ENCODE measurements at regions not wholly inside any gene's neighbourhood (a gene's known extent, or its start where the extent isn't known, plus 50 kb on each side); places are given as distances from the start of the nearest gene placed in this dataset.

GRCh38 chr11:122523846-122524805, 131.4 kb upstream of the UBASH3B start:
- DNase-seq (ENCODE audit: low spot score), result peak; percentile 54

- DNase-seq (ENCODE audit: low spot score), result no peak
Observed at GRCh38 chr11:122521626-122522025, 133.9 kb upstream of the UBASH3B start.

DNA sequence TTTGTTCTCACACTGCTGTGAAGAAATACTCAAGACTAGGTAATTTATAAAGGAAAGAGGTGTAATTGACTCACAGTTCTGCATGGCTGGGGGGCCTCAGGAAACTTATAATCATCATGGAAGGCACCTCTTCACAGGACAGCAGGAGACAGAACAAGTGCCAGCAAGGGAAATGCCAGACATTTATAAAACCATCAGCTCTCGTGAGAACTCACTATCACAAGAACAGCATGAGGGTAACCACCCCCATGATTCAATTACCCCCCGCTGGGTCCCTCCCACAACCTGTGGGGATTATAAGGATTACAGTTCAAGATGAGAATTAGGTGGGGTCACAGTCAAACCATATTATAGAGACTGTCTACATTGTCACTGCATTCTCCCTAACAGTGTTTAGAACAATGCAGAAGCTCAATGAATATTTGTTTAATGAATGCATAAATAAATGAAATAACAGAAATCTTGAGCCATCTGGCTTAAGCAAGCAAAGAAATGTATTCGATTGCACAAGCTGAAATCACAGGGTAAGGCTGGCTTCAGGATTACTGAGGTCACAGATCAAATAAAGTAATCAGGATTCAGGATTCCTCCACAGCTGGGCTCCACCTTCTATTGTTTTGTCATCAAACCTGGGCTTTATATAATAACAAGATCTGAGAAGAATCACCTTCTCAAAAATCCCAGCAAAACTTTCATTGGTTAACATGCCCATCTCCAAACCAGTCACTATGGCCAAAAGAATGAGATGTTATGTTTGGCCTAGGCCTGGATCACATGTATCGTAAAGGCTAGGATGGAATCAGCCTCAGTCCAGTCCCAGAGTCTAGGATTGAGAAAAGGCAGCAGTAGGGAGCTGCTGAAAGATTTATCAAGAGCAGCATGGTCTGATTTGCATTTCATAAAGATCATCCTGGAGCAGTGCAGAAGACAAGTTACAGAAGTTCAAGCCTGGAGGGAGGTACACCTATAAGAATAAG, 137.8 kb upstream of the UBASH3B start:
- no peak for DNase-seq (ENCODE audit: low spot score)

- DNase-seq (ENCODE audit: low spot score), result no peak
Observed at GRCh38 chr11:122516686-122517085, 138.8 kb upstream of the UBASH3B start.

DNA sequence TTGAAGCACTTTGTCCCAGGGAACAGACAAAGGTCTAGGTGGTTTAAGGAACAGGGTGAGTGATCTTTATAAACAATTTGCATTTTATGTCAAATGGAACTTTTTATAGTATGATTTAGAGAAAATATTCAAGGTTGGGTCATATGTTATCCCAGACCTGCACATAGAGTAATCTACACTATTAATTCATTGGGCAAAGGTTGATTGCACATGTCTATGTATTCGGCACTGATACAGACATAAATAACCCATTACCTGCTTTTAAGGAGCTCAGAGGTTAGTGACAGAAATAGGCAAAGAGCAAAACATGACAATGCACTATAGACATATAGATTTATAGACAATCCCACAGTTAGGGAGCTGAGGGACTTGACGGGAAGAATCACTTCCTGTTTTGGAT, 141.5 kb upstream of the UBASH3B start:
- no peak for DNase-seq (ENCODE audit: low spot score)

DNA sequence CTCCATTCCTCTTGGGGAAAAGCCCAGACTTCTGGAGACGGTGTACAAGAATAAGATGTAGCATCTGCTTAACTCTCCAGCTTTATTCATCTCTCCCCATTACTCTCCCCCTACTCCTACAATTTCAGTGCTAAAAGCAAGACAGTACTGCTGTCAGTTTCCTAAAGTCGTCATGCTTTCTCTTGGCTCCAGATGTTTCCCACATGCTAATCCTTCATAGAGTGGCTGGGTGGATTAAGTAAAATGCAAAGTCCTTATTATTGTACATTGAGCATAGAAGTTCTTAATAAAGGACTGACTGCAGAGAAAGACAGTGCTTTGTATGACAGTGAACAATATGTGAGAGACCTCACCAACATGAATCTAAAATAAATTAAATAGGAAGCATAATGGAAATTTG, 142.2 kb upstream of the UBASH3B start:
- no peak for DNase-seq (ENCODE audit: low spot score)

DNA sequence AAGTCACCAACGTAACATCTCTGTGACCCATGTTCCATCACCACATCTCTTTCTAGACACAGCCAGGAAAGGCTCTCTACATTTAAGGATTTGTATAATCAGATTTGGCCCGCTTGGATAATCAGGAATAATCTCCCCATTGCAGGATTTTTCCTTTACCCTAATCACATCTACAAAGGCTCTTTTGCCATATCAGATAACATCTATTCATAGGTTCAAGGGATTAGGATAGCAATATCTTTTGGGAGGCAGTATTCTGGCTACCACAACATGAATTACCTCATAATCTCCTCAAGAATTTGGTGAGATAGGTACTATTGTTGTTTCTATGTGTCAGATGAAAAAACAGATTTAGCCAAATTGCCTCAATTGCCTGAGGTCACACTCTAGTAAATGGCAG, 142.8 kb upstream of the UBASH3B start:
- DNase-seq (ENCODE audit: low spot score), result no peak

- DNase-seq (ENCODE audit: low spot score), result no peak
Observed at GRCh38 chr11:122509899-122510298, 145.6 kb upstream of the UBASH3B start.

DNA sequence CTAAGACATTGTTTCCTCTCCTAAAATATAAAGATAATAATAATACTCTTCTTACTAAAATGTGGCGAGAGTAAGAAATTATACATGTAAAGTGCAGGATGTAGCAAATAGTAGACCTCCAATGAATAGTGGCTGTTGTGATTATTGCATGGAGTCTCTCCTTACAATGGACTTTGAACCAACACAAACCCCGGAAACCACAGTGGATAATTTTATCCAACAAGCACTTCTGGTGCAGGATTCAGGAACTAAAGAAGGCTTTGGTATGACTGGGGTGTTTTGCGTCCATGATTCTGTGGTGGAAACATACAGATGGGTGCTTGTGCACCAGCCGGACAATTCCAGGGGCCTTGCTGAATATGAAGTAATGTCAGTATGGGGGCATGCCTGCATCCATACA, 146.4 kb upstream of the UBASH3B start:
- no peak for DNase-seq (ENCODE audit: low spot score)

DNA sequence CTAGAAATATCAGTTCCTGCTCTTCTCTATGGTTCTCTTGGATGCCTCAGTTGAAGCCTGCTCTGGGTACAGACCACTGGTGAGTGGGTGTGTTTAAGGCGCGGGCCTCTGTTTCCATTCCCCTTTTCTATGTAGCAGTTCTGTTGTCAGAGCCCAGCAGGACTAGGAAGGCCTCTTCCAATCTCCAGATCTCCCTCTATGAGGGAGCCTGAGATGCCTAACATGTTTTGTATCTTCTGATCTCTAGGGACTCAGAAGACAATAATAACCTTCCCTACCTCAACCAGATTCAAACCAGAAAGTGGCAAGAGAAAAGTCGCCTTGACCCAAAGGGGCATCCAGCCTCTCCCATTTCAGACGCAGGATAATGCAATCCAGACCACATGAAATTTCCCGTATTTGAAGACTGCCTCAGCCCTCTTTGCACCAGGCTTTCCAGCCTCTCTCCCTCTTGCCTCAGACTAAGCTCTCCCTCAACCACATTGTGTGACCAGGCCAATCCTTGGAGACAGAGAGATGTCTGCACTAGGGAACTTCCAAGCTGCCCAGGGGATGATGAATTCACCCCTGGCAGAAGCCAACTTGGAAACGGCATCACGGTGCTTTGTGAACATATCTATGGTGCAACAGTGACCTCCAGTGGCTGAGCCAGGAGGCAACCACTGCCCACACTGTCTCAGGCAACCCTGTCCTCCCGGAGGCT, 150.1 kb upstream of the UBASH3B start:
- DNase-seq (ENCODE audit: low spot score), result peak; percentile 97

DNA sequence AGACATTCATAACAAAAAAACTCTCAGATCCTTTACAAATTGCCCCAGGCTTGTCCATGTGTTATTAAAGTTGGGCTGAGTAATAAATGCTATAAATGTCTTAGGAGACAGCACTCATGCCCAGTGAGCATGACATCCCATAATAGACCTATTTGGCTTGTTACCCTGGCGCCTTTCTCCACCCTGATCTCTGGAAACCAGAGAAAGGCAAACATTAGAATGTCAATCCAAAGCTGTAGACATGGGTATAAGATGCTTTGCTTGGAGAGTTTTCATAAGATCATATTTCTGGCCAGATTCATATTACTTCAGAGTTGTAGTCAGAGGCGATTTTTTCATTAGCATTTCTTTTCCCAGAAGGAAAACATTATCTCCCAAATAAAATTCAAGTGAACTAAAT, 161.3 kb upstream of the UBASH3B start:
- DNase-seq (ENCODE audit: low spot score), result no peak

DNA sequence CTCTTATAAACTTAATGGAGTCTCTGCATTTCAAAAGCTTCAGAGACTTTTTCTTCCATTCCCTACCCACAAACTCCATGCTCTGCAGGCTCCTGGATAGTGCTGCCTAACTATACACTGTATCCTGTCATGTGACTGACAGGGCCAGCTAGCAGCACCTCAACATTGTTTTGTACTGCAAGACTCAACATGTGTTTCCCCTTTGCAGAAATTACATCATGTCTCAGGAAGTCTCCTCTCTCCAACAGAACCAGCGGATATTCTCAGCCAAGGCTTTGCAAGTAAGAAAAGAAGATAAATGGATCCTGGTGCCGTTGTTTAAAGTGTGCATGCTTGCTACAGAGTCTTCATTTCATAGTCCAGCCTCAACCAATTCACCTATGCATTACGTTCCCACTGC, 164.0 kb upstream of the UBASH3B start:
- peak; percentile 52 for DNase-seq (ENCODE audit: low spot score)

DNA sequence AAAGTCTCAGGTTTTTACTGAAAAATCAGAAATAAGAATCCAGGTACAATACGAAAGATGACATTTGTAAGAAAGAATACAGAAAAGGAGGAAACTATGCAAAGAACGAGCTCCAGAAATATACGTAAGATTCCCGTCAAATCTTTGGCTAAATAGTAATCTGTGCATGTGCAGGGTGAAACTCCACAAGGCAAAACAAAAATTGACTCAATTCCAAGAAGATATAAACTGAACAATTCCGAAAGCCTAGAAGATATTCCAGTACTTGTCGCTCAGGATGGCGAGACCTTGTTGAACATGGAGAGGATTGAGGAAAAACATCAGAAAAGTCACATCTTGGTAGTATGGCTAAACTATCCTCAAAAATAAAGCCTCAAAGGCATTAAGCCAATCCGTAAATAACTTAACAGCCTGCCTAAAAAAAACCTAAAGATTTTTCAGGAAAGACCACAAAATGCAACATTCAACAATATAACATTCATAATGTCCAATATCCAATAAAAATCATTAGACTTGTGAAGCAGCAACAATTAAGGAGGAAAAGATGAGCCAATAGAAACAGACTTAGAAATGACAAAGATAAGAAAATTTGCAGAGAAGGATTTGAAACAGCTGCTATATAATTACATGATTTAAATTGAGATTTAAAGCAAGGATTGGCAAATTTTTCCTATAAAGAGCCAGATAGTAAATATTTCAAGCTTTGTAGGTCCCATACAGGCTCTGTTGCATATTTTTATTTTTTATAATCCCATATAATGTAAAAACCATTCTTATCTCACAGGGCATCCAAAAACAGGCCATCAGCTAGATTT, 166.4 kb upstream of the UBASH3B start:
- no peak for DNase-seq (ENCODE audit: low spot score)

DNA sequence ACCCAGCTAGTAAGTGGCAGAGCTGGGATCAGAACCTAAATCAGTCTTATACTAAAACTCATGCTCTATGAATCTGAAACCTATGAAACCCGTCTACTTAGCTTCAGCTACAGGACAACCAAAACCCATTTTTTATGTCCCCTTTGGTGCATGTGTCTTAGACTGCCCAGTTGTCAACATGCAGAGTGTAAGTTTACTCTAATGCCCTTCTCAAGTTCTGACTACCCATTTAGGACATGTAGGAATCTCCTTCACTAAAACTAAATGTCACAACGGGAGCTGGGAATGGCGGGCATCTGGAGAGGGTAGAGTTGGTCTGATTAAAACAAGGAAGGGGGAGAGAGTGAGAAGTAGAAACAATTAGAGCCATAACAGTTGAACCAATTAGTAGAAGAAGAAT, 167.9 kb upstream of the UBASH3B start:
- DNase-seq (ENCODE audit: low spot score), result no peak

DNA sequence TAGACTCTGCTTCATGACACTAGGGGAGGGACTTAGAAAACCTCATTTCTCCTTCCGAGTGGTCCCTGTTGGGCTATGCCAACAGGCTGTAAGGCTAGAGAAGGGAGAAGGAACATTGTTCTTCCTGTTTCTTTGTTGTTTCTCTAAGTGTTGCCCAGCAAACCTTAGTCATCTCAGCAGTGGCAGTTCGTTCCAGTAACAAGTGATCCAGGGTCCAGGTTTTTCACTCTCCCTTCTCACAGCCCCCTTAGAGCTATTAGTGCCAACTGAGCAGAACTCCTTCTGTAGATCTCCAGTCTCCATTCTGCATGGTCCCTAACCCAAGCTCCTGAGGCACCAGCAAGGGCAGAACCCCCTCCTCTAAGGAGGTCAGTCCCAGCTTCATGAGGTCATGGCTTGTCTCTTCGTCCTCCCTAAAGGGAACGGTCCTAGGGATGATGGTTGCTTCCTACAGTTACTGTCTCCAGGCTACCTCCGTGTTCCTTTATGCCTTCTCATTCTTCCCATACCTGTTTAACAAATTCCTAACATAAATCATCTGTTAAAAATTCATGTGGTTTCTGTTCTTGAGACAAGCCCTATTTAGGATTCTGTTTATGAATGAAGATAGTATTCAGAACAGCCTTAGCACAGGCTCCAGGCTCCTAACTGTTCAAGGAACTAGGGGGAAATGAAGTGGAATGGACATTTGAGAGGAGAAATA, 168.6 kb upstream of the UBASH3B start:
- DNase-seq (ENCODE audit: low spot score), result no peak

DNA sequence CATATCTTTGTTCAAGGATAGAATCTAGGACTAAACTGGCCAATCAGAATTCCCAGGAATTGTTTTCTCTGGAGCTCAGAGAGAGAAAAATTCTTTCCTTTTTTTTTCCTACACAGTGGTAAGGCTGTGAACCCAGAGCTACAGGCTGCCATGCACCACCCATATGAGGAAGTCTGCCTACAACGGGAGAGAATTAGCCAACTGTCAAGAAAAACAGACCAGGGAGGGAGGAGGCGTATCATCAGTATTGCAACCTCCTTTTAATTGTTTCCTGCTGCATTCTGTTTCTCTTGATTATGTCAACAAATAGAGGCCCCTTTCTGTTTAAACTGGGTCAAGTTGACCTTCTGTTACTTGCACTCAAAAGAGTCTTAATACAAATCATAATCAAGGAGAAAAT, 176.5 kb upstream of the UBASH3B start:
- DNase-seq (ENCODE audit: low spot score), result no peak

DNA sequence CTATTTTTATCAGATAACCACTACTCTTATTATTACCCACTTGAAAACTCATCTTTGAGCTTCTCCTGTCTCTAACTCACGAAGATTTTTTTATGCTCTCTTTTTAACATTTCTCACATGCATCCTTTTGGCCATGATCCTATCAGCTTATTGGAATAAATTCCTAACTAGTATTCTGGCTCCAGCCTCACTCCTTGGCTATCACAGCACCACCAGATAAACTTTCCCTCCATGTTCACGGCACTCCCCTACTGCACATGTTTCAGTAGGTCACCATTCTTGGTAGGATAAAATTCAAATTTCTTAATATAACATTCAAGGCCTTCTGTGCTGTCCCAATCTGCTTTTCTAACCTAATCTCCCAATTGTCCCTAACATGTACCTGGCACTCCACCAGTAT, 186.6 kb upstream of the UBASH3B start:
- no peak for DNase-seq (ENCODE audit: low spot score)

GRCh38 chr11:122463530-122463929, 192.0 kb upstream of the UBASH3B start:
- DNase-seq (ENCODE audit: low spot score), result no peak

GRCh38 chr11:122459064-122459463, 196.5 kb upstream of the UBASH3B start:
- no peak for DNase-seq (ENCODE audit: low spot score)

DNA sequence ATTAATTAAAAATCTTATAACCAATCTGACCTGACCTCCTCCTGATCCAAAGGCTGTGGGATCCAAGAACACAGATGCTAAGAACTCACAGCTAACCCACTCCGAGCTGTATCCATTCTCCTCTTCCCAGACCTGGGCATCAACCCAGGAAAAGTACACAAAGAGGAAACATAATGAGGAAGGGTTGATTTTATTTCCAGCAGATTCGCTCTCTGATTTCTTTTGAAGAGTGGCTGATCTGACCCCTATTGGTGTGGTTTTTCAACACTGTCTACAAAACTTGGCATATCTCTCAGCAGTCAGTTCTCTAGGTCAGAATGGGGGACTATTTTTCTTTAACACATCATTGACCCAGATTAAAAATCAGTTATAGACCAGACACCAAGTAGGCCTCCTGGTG, 201.9 kb upstream of the UBASH3B start:
- DNase-seq (ENCODE audit: low spot score), result no peak

DNA sequence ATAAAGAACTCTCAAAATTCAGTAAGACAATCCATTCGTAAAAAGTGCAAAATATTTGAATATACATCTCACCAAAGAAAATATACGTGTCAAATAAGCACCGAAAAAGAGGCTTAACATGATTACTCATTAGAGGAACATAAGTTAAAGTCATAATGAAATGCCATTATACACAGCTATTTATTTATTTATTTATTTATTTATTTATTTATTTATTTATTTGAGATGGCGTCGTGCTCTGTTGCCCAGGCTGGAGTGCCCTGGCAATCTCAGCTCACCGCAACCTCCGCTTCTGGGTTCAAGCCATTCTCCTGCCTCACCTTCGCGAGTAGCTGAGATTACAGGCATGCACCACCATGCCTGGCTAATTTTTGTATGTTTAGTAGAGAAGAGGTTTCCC, 203.6 kb upstream of the UBASH3B start:
- DNase-seq (ENCODE audit: low spot score), result no peak
